Endodermal cell (in vitro differentiated cells): ENCODE measurements at regions not wholly inside any gene's neighbourhood (a gene's known extent, or its start where the extent isn't known, plus 50 kb on each side); places are given as distances from the start of the nearest gene placed in this dataset.

ENCODE experiments used
- DNase-seq: peaks from one replicate; pipeline ENCODE4 v3.0.0-alpha.2; 2017
- H3K27ac ChIP-seq: 2 replicates; pipeline ENCODE4 v1.5.1; 2013; ENCODE audit warnings: mild to moderate bottlenecking, low read depth, low read length, moderate library complexity
- H3K27me3 ChIP-seq: 2 replicates; pipeline ENCODE4 v1.6.1; 2013; ENCODE audit warnings: mild to moderate bottlenecking, low read length, moderate library complexity; ENCODE audit not compliant: insufficient read depth, control insufficient read depth, poor library complexity, severe bottlenecking
- H3K36me3 ChIP-seq: 2 replicates; pipeline ENCODE4 v1.7.0; 2013; ENCODE audit warnings: mild to moderate bottlenecking, low read length, moderate library complexity; ENCODE audit not compliant: control insufficient read depth, insufficient read depth
- H3K4me1 ChIP-seq: one replicate; pipeline ENCODE4 v1.7.0; 2013; ENCODE audit warnings: low read length; ENCODE audit not compliant: control insufficient read depth, insufficient read depth
- H3K4me3 ChIP-seq: 2 replicates; pipeline ENCODE4 v1.5.1; 2013; ENCODE audit warnings: mild to moderate bottlenecking, low read length, moderate library complexity
- H3K9ac ChIP-seq: 2 replicates; pipeline ENCODE4 v1.6.1; 2013; ENCODE audit warnings: mild to moderate bottlenecking, low read length, moderate library complexity; ENCODE audit not compliant: poor library complexity, severe bottlenecking; ENCODE audit errors: extremely low read depth
- H3K9me3 ChIP-seq: 2 replicates; pipeline ENCODE4 v1.6.1; 2013; ENCODE audit warnings: mild to moderate bottlenecking, low read length, moderate library complexity; ENCODE audit not compliant: control insufficient read depth
- H3K27ac Mint-ChIP-seq: 2 replicates; pipeline ENCODE4 v1.8.0; 2020; ENCODE audit warnings: mixed read lengths
- H3K27me3 Mint-ChIP-seq: 2 replicates; pipeline ENCODE4 v1.8.0; 2021; ENCODE audit warnings: mild to moderate bottlenecking, mixed read lengths; ENCODE audit not compliant: insufficient read depth
- H3K36me3 Mint-ChIP-seq: 2 replicates; pipeline ENCODE4 v1.8.0; 2020; ENCODE audit warnings: low read depth, mixed read lengths
- H3K4me1 Mint-ChIP-seq: 2 replicates; pipeline ENCODE4 v1.8.0; 2020; ENCODE audit warnings: mixed read lengths
- H3K4me3 Mint-ChIP-seq: 2 replicates; pipeline ENCODE4 v1.8.0; 2020; ENCODE audit warnings: mild to moderate bottlenecking, moderate library complexity, mixed read lengths
- H3K9me3 Mint-ChIP-seq: 2 replicates; pipeline ENCODE4 v1.8.0; 2020; ENCODE audit warnings: mild to moderate bottlenecking, mixed read lengths
- WGBS, 2 experiments: methylation state at CpG; one replicate each; pipeline versions ENCODE4 v1.1.5 to v1.1.7; 2013; ENCODE audit warnings: missing lambda C conversion rate in 2 of 2, mixed read lengths in 1 of 2; ENCODE audit not compliant: insufficient coverage in 1 of 2, insufficient read length in 1 of 2; 5-methylcytosine and 5-hydroxymethylcytosine counted together
- TF ChIP-seq, protein P1 (sequence below): fragments of 200-600 bp; sonication (generic); conservative IDR thresholded peaks from 2 replicates; pipeline ENCODE4 v1.5.0; 2021; ENCODE audit warnings: antibody characterized with exemption, mild to moderate bottlenecking

DNA sequence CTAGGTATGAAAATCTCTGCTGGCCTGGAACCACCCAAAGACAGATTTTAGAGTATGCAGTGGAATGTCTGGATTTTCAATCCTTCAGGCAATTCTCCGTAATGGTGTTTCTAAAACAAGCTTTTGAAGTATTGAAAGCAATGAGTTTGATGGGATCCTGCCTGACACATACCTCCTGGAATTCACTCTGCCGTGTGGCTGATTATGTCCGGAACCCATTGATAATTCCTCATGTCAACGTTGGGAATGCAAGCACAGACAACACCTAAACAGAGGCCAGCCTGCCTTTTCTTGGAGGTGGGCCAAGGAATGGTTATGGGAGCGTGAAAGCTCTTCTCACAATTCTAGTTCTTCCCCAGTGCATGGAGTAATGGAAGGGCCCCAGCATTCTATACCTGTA lies 168.9 kb upstream of the HMCN1 start:
- no peak overlapping the region for H3K9ac ChIP-seq
- Mint-ChIP-seq H3K27me3 (no peaks in the 10 kb centered on the region), H3K36me3 (no peaks in the 10 kb centered on the region), H3K27ac (no peak overlapping the region), H3K4me3 (no peak overlapping the region), H3K9me3 (no peaks in the 10 kb centered on the region), H3K4me1 (peaks cover 2% of the 10 kb centered on the region)
- no peaks in the 10 kb centered on the region for H3K4me1 ChIP-seq
- no peaks in the 10 kb centered on the region for H3K36me3 ChIP-seq
- no peak overlapping the region for H3K27ac ChIP-seq
- no peaks in the 10 kb centered on the region for H3K9me3 ChIP-seq
- 87 to 94% methylated on average over 4 to 5 of the region's 5 CpGs for WGBS, 2 experiments
- TF ChIP-seq, protein P1, sequence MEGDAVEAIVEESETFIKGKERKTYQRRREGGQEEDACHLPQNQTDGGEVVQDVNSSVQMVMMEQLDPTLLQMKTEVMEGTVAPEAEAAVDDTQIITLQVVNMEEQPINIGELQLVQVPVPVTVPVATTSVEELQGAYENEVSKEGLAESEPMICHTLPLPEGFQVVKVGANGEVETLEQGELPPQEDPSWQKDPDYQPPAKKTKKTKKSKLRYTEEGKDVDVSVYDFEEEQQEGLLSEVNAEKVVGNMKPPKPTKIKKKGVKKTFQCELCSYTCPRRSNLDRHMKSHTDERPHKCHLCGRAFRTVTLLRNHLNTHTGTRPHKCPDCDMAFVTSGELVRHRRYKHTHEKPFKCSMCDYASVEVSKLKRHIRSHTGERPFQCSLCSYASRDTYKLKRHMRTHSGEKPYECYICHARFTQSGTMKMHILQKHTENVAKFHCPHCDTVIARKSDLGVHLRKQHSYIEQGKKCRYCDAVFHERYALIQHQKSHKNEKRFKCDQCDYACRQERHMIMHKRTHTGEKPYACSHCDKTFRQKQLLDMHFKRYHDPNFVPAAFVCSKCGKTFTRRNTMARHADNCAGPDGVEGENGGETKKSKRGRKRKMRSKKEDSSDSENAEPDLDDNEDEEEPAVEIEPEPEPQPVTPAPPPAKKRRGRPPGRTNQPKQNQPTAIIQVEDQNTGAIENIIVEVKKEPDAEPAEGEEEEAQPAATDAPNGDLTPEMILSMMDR: no peak
- no peaks in the 10 kb centered on the region for H3K27me3 ChIP-seq
- no peak for DNase-seq
- H3K4me3 ChIP-seq: no peak overlapping the region

DNA sequence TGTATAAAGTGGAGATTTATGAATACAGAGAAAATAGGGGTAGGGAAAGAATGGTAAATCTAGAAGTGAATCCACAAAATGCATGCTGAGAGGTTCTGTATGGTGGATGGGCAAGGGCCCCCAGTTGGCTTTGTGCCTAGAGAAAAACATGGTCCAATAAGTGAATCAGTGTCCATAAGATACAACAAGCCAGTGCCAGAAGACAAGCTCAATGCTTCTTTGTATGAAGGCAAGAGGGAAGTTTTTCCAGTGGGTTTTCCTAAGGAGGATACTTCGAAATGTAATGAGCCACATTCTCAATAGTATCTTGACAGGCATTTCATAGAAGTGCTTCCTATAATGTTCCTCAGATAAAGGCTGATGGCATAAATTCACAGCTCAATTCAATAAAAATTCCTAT lies 169.4 kb upstream of the HMCN1 start:
- peaks cover 2% of the 10 kb centered on the region for H3K4me1 Mint-ChIP-seq
- WGBS, 2 experiments: 100% methylated on average over 1 of the region's 1 CpG; no CpG with 5 or more reads in 1 of the 2 experiments
- H3K9me3 ChIP-seq: no peaks in the 10 kb centered on the region

DNA sequence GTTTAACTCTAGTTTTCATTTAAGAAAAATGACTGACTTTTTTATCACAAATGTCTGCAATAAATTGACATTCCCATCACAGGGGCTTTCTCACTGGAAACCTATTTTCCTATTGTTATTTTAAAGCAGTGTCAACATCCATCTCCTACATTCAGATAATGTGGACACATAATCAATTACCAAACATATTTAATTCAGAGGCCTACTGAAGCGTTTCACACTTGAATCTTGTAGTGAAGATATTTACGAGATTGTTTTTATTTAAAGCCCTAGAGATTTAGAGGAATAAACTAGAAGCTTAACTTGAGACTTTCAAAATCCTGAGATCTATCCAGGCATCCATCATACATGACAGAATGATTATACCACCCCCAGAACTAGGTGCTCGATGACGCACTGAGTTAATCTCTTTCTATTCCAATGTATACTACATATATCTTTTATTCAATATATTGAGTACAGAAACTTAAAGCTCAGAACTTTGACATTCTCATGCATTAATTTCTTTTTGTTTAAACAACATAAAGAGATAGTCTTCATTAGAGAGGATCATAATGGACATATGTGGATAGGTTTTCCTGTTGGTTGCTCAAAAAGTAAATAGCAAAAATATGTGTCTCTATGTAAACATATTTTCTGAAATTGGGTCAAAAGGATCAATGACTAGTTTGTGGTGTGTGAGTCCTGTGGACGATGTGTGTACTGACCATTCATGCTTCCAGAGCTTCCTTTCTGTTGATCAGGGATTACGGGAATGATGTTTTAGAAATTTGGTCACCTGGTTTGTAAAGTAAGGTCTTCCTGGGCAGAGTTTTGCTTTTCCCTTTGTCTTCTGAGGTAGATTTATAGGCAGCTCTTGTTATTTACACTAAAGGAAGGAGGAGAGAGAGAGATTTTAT lies 171.5 kb upstream of the HMCN1 start:
- no peaks in the 10 kb centered on the region for H3K36me3 ChIP-seq

More for the DNA sequence above, 169.4 kb upstream of the HMCN1 start:
- Mint-ChIP-seq H3K27ac (no peak overlapping the region), H3K36me3 (no peaks in the 10 kb centered on the region), H3K4me3 (no peak overlapping the region), H3K27me3 (no peaks in the 10 kb centered on the region), H3K9me3 (no peaks in the 10 kb centered on the region)
- DNase-seq: no peak
- TF ChIP-seq, protein P1: no peak
- Histone ChIP-seq H3K4me1 (no peaks in the 10 kb centered on the region), H3K9ac (no peak overlapping the region), H3K4me3 (no peak overlapping the region), H3K27ac (no peak overlapping the region), H3K27me3 (no peaks in the 10 kb centered on the region), H3K36me3 (no peaks in the 10 kb centered on the region)

More for the DNA sequence above, 171.5 kb upstream of the HMCN1 start:
- H3K9ac ChIP-seq: no peak overlapping the region
- no peak overlapping the region for H3K27ac ChIP-seq
- Mint-ChIP-seq H3K27me3 (no peaks in the 10 kb centered on the region), H3K4me1 (peaks cover 5% of the 10 kb centered on the region), H3K9me3 (no peaks in the 10 kb centered on the region), H3K4me3 (no peak overlapping the region), H3K27ac (no peak overlapping the region), H3K36me3 (no peaks in the 10 kb centered on the region)
- no peak for DNase-seq
- no peaks in the 10 kb centered on the region for H3K27me3 ChIP-seq
- TF ChIP-seq, protein P1: no peak
- H3K4me3 ChIP-seq: no peak overlapping the region
- no peaks in the 10 kb centered on the region for H3K4me1 ChIP-seq
- H3K9me3 ChIP-seq: no peaks in the 10 kb centered on the region
- WGBS, 2 experiments: 87 to 98% methylated on average over 4 to 6 of the region's 6 CpGs
